CD4-positive, alpha-beta T cell treated with Interleukin-4 for 4 hours (primary cell): ENCODE measurements at regions not wholly inside any gene's neighbourhood (a gene's known extent, or its start where the extent isn't known, plus 50 kb on each side); places are given as distances from the start of the nearest gene placed in this dataset.
"Not testable (repeated sequence)": the region's sequence is repeated elsewhere in the genome, so short reads cannot be mapped to it uniquely, and the experiment has no call there.

Experiments
- DNase-seq: peaks from one replicate; pipeline ENCODE4 v3.0.0-alpha.2; 2020

DNA sequence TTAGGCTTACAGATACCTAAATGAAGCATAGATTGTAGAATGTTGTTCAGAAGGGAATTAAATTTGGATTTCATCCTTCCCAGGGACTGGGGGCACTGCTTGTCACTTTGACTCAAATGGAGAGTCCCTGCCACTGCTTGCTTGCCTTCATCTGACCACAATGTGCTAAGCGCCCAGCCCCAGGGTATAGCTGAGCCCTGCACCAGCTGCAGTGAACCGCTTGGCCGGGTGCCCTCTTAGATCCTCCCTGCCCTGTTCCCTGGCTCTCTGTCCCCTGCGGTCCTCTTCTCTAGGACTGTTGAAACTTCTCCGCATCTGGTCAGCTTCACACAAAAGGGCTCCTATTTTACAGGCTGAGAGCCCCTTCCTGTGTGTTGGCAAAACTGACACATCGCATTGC, 170.9 kb downstream of the BCL2L11 start:
- not testable (repeated sequence) for DNase-seq

DNA sequence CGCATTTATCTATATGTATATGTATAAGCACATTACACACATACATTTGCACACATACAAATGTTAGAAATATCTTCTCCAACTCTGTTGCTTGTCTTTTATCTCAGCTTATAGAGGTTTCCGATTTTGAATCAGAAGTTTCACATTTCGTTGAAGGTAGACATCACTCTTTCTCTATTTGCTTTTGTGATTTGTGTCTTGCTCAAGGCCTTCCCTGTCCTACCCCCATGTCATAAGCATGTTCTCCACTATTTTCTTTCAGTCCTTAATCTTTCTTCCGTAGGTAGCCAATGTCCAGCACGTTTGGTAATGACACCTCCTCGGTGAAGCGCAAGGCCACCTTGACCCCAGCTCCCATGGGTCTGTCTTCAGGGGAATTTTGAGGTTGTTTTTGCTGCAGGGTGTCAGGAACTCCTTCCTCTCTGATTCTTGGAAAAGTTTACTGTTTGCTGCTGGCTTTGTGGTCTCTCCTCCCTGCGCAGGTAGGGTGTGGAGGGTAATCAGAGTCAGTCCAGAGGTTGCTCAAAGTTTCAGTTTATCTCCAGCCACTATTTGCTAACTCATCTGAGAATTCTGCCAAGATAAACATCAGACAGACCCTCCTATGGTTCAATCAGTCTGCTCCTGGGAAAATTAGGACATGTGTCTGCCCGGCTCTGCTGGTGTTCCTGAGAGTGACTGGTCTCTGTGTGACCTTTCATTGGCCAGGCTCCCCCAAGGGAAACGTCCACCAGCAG, 171.7 kb downstream of the BCL2L11 start:
- DNase-seq = not testable (repeated sequence)

DNA sequence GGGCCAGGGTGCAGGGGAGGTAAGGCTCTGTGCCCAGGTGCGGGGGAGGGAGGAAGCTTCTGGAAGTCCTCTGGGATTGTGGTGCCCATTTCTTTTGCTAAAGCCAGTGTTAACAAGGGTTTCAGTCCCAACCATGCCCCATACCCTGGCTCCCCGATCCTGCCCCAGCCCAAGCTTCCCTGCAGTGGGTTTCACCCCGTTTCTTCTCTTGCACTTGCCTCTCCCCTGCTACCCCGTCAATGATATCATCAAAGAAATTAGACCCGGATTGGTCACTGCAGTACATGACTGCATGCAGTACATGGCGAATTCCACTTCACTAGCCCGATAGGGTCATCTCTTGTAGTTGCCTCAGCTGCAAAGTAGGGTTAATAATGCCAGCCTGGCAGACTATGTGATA, 174.0 kb downstream of the BCL2L11 start:
- not testable (repeated sequence) for DNase-seq

DNA sequence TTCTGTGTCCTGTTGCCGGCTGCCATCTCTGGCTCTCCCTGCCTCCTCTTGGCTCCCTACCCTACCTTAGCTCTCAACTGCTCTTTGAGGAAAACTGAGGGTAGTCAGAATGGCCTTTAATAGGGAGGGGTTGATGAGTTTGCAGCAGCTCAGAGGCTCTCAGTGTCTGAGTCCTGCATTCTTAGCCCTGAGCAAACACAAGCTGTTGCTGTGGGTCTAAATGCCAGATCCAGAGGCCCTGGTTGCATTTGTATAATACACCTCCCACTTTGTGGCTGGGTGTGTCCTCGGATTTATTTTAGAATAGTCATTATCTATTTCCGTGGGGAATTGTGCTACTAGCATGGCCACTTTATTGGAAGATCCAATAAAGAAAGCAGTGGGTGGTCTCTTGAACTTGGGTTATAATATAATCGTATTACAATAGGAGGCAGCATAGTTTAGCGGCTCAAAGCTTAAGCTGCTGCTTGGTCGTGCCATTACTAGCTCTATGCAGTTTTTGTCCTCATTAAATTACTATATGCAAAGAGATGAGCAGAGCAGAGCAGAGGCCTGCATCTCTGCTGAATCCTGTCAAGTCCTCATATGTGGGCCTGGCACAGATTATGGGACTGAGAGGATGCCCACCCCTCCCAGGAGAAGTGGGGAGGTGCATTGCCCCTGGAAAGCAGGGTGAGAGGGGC, 175.5 kb downstream of the BCL2L11 start:
- not testable (repeated sequence) for DNase-seq

DNA sequence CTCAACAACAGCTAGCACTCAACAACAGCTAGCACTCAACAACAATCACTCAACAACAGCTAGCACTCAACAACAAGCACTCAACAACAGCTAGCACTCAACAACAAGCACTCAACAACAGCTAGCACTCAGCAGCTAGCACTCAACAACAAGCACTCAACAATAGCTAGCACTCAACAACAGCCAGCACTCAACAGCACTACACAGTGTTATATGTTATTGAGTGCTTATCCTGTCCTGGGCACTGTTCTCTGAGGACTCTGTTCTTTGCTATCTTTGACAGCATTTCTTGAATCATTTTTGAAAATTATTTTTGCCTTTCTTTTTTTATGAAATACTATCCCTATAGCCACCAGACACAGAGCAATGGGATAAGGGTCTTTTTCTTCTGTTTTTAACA, 176.4 kb downstream of the BCL2L11 start:
- DNase-seq = not testable (repeated sequence)

DNA sequence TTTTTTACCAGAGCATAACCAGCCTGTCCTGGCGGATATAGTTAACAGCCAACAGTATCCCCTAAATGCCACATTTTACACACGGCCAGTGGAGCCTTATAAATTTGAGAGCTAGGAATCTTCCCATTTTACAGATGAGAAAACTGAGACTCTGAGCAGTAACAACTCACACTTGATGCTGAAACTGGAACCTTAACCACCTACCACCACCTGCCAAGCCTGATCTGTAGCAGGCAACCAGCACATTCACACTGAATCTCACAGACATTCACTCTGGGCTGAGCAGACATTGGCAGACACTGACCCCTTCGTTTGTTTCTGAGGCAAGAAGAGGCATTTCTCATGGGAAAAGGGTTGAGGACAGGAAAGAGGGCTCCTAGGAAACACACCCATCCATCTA, 178.2 kb downstream of the BCL2L11 start:
- not testable (repeated sequence) for DNase-seq

DNA sequence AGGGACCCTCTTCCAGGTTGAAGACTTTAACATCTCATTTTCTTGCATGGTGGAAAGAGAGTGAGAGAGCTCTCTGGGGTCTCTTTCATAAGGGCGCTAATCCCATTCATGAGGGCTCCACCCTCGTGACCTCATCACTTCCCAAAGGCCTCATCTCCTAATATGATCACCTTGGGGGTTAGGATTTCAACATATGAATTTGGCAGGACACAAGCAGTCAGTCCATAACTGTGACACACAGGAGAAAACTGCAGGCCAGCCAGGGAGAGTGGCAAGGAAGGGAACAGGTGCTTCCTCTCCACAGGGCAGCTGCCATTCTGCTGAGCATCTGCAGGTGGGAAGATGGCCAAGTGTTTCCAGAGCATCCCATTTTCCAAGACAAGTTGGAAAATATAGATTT, 178.9 kb downstream of the BCL2L11 start:
- DNase-seq = not testable (repeated sequence)

DNA sequence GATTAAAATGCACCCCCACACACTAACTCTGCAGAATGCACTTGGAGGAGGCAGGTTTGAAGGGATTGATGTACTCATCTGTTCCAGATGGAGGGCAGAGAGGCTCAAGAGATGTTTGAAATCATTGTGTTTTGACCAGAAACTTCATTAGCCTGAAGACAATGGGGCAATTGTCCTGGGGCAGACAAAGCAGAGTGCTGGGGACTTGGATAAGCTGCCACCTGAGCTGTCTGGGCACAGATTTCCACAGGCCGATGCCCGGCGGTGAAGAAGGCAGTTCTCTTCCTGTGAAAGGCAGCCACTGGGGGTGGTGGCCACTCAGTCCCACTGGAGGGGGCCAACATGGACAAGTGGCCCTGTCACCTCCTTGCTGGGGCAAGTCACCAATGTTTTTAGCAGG, 181.0 kb downstream of the BCL2L11 start:
- DNase-seq = not testable (repeated sequence)

DNA sequence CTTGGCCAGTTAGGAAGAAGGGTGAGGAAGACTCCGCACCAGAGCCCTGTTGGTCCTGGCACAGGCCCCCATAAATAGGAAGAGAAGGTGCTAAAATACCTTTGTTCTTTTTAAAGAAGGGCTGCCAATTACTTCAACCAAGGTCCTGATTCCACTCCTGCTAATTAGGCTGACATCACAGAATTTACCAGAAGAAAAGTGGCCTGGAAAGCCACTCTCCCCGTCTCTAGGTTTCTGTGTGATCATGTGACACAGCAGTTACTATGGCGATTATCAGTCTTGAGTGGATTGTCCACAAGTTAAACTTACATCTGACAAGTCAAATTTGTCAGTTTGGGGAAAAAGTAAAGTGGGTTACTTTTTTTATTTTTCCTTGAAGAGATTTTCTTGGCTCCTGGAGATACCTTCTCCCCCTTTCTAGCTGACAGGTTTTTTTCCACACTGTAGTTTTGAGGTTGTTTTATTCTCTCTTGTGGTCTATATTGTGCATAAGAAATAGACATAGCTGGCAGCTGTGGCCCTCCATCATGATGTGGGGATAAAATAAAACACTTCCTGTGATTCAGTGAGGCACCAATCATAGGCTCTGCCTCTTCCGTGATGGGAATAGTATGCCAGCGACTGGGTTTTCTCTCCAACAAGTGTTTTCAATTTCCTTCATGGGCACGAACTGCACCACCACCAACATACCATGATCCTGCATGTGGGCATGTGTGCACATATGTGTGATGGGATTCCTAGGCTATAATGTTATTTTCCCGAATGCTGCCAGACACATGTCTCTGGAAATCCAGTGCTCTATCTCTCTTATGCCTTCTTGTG, 181.9 kb downstream of the BCL2L11 start:
- DNase-seq = not testable (repeated sequence)

DNA sequence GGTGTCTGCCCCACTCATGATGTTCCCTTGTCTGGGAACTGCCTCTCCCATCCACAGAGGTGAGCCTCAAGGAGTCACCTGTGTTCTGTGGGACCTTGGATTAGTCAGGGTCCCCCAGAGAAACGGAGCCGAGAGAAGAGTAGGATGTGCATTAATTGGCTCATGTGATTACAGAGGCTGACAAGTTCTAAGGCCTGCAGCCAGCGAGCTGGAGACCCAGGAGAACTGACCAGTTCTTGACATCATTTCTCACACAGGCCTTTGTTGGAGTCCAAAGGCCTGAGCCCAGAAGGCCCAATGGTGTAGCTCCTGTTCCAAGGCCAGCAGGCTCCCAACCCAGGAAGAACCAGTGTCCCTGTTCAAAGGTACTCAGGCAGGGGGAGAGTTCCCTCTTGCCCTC, 186.6 kb downstream of the BCL2L11 start:
- not testable (repeated sequence) for DNase-seq

DNA sequence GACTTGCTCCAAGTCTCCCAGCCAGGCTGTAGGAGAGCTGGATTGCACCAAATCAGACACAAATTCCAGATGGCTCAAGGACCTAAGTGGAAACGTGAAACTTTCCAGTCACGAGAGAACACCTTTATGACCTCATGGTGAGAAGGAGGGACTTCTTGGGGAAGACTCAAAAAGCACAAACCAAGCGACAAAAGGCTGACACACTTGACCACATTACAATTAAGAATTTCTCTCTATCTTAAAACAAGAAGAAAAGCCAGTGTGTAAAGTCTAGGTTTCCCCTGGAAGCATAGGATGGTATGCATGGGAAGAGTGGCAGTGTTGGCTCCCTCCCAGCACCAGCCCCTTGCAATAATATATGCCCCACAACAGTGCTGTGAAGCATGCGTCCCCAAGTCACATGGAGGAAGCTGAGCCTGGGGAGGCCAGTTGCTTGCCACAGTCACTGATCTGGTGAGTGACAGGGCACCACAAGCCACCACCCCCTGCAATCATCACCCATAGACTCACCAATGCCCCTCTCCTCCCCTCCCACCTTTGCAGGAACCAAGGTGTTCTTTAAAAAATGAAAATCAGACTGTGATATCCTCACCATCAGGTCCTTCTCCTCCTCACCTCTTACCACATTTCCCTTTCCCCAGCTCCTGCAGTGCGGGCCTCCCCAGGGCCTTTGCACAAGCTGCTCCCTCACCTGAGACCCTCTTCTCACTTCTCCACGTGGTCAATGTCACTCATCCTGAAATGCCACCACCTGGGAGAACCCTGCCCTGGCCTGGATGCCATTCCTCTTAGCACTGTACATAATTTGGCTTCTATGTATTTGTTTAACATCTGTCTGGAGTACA, 188.7 kb downstream of the BCL2L11 start:
- DNase-seq = not testable (repeated sequence)

DNA sequence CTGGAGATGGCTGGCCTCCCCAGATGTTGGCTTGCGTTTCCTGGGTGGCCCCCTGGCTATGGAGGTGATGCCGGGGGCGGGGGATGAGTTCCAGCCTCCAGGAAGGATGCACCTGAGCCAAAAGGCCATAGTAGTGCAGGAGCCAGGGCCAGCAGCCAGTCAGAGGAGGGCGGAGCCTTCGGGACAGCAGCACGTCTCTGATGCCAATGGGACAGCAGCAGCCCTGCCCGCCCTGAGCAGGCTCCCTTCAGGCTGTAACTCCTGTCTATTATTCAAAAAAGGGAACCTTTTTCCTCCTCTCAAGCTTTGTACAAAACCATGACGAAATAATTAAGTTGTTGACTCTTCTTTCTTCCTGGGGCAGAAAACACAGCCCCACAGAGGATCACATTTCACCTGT, 189.7 kb downstream of the BCL2L11 start:
- DNase-seq = not testable (repeated sequence)

DNA sequence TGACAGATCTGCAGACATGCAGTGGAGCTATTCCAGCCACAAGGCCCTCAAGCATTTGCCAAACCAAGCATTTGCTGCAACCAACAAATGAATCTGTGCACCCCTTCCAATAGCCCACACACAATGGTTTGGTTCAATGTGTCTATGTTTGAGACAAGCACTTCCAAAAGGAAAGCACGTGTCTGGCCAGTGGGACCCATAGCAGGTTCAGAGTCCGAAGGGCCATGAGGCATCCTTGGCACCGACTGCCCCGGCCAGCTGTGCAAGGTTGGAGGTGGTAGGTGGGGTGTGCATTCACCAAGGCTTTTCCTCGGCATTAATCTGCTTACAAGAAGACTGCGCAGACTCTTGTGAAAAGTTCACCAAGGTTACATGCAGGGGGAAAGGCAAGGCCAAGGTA, 190.9 kb downstream of the BCL2L11 start:
- DNase-seq = not testable (repeated sequence)

DNA sequence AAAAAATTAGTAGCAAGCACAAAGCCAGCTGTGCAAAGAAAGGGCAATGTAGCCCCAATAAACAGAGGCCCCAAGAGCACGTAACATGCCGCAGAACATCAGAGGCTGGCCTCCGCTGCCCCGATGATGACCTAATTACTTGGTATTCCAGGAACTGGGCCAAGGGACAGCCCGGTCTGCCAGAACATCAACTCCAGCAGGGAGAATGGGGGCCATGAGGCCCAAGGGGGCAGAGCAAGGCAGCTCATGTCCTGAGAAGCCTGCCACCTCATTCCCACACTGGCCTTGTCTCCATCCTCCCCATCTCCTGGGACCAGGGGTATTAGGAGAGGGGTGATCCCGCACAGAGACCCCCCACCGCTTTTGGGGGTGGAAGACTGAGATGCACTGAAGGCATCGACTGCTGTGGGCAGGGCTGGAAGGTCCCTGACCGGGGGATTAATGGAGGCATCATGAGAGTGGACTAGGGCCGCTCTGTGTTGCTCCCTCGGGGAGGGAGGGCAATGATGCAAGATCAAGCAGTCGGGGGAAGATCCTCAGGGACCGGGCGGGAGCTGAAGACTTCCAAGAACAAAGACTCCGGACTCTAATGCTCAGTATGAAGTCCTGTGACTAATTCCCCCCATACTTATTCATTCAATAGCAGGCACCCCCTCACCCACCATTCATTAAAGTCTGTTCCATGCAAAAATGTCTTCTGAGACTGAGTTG, 192.3 kb downstream of the BCL2L11 start:
- DNase-seq = not testable (repeated sequence)

DNA sequence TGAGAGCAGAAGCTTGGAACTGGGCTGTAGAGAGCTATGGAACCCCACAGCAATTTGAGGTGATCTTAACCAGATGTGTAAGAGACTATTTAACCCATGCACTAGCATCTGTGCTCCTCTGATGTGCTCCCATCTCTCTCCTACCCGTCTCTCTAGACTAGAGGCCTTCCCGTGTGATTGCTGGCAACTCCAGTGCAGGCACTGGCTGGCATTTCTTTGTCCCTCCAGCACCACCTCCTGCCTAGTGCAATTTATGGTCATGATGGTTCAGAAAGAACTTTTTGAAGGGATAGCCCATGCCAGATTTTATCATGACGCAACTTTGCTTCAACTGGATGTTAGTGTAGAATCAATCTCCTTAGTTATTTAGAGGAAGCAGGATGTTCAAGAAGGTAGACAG, 193.0 kb downstream of the BCL2L11 start:
- DNase-seq = not testable (repeated sequence)

DNA sequence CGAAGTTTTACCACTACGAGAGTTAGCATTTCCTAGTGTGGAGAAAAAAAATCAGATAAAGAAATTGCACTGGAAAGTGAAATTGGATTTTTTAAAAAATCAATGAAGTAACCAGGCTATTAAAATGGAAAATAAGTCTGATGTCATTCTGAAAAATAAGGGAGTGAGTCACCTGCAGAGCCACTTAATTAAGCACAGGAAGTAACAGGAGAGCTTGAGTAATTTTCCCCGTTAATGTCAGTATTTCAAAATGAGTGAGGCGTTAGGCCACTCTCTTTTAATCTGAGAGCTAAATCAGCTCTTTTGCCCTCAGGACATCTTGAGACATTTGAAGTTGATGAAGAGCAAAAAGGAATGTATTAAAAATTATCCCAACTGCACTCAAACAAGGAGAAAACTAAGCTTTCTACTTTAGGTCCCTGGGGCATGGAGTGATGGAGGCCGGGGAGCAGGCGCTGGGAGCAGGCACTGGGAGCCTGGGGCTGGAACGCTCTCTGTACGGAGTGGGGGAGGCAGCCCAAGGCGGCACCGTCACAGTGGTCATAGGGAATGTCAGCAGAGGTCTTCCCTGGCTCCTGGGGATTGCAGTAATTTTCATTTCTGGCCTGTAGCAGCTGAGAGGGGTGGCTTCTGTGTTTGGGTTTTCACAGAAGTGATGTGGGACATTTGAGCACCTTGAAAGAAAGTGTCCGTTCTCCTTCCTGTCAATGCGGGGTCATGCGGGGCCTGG, 194.6 kb downstream of the BCL2L11 start:
- not testable (repeated sequence) for DNase-seq

DNA sequence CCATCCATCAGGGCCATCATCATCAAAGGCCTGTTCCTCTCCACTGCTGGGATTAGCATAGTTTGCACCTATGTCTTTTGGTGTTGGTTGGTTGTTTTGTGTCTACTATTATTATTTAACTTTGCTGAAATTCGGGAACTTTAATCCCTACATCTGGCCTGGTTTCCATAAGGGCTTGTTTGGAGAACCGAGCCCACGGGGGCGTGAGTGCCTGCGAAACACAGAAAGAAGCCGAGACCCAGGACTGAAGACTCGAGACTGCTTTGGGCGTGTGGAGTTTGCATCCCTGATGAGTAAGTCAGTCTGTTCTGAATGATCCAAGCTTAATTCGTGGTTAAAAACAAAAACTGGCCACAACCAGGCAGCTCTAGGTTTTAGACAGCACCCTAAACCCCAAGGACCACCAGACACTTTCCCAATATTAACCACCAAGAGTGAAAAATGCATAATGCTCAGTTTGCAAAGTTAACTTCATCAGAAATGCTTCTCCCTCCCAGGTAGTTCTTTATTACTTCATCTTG, 195.6 kb downstream of the BCL2L11 start:
- DNase-seq = not testable (repeated sequence)

DNA sequence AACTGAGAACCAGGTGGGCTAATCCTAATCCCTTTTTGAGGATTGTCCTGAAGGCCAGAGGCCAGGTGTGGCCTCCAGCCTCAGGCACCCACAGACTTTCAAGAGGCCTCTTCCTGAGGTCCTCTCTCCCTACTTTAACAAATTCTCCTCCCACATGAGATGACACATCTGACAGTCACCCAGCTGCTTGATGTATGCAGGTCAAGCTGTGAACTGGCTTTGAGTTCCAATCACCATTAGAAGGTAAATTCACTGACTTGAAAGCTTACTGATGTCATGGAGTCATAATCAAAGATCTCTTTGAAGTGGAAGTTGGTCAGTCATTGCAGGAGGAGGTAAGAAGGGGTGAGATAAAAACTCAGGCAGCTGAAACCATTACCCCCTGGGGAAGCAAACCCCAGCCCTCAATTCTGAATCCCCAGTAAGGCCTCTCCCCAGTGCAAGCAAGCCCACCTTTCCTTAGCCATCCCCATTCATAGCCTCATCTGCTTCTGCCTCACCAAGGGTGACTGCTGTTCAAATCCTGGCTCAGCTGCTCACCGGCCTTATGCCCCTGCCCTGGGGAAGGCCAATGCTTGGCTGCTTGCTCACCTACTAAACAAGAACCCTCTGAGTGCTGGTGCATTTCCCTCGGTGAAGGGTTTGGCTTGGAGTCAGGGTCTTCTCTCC, 196.3 kb downstream of the BCL2L11 start:
- not testable (repeated sequence) for DNase-seq

DNA sequence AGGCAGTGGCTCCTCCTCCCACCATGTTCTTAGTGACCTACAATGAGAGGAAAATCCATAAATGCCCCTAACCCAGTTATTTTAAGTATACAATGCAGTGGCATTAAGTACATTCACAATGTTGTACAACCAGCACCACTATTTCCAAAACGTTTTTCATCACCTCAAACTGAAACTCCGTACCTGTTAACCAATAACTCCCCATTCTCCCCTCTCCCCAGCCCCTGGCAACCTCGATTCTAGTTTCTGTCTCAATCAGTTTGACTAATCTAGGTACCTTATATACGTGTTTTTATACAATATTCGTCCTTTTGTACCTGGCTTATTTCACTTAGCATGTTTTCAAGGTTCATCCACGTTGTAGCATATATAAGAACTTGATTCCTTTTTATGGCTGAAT, 198.8 kb downstream of the BCL2L11 start:
- not testable (repeated sequence) for DNase-seq

DNA sequence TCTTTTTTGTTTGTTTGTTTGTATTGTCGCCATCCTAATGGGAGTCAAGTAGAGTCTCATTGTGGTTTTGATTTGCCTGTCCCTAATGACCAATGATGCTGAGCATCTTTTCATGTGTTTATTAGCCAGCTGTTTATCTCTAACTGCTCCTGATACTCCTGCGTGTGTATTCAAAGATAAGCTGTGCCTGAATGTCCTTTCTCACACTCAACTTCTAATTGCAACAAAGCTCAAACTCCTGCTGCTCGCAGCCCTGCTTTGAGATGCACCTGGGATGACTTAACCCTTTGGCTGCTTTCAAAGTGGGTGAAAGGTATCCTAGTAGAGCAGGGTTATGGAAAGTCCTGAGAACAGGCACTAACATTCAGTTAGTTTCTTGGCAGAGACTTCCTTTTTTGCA, 199.6 kb downstream of the BCL2L11 start:
- DNase-seq = not testable (repeated sequence)
